LNCaP clone FGC (cell line): ENCODE measurements at regions not wholly inside any gene's neighbourhood (a gene's known extent, or its start where the extent isn't known, plus 50 kb on each side); places are given as distances from the start of the nearest gene placed in this dataset.

Source experiments
- DNase-seq: peaks from one replicate; pipeline ENCODE4 v3.0.0-alpha.2; 2011; ENCODE audit warnings: low read depth
- H3K4me3 ChIP-seq: 2 replicates; pipeline ENCODE4 v1.5.1; 2011; ENCODE audit warnings: mild to moderate bottlenecking, low read depth, low read length, control low read depth
- TF ChIP-seq, protein P1 (sequence below): IDR thresholded peaks from 2 replicates; pipeline ENCODE4 v1.5.1; 2012; ENCODE audit warnings: mild to moderate bottlenecking; ENCODE audit not compliant: control insufficient read depth, insufficient read depth; ENCODE audit errors: extremely low read depth

DNA sequence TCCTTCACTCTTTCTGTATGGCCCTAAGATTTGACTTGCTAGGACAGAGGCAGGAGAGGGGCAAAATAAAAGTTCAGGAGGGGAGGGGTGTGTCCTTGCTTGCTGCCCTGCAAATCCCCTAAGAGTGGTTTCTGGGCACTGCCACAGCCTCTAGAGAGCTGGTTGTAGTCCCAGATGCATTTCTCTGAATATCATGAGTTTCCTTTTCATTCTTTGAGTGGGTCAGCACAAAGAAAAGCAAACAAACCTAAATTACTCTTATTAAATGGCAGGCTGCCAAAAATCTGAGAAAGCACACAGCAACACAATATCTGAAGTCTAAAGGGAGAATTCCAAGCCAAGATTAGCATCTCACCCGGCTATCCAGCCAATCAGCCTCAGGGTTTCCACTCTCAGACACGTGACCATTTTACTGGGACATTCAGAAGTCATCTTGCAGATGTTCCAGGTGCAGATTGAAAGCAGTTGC lies 919.3 kb downstream of the TUSC7 start:
- DNase-seq = peak; percentile 56
- TF ChIP-seq, protein P1, sequence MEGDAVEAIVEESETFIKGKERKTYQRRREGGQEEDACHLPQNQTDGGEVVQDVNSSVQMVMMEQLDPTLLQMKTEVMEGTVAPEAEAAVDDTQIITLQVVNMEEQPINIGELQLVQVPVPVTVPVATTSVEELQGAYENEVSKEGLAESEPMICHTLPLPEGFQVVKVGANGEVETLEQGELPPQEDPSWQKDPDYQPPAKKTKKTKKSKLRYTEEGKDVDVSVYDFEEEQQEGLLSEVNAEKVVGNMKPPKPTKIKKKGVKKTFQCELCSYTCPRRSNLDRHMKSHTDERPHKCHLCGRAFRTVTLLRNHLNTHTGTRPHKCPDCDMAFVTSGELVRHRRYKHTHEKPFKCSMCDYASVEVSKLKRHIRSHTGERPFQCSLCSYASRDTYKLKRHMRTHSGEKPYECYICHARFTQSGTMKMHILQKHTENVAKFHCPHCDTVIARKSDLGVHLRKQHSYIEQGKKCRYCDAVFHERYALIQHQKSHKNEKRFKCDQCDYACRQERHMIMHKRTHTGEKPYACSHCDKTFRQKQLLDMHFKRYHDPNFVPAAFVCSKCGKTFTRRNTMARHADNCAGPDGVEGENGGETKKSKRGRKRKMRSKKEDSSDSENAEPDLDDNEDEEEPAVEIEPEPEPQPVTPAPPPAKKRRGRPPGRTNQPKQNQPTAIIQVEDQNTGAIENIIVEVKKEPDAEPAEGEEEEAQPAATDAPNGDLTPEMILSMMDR = no peak
- no peak overlapping the region for H3K4me3 ChIP-seq

DNA sequence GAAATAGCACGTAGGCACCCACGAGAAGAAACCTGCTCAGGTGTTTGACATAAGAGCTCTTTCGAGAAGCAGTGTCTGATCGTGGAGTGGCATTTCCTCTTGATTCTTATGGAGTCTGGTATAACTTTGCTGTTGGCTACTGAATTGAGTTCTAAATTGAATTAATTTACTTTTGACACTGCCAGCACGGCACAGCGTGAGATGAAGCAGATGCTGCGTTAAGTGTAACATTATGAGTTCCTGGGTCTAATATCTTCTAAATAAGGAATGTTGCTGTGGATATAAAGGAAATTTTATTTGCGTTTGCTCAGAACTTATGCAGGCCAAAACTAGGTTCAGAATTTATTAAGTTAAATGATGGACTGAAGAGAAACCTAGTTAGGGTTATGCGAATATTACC lies 919.9 kb downstream of the TUSC7 start:
- TF ChIP-seq, protein P1 = no peak
- DNase-seq = no peak
- H3K4me3 ChIP-seq = no peak overlapping the region

DNA sequence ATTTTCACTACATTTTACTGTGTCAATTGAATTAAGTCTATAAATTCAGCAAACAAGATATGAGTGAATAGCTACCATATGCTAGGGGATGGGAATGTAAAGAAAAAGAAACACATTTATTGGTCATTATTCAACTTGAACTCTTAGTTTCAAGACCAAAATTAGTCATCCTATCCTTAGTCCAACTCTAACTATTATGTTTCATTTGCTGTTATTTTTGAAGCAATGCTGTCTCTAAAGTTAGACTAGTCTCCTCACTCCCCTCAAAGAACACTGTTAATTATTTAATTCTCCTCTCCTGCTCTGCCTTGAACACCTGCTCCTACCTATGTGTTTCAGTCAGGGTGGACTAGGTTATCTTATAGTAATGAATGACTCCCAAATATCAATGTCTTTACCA lies 920.9 kb downstream of the TUSC7 start:
- no peak overlapping the region for H3K4me3 ChIP-seq
- DNase-seq = no peak
- TF ChIP-seq, protein P1 = no peak

DNA sequence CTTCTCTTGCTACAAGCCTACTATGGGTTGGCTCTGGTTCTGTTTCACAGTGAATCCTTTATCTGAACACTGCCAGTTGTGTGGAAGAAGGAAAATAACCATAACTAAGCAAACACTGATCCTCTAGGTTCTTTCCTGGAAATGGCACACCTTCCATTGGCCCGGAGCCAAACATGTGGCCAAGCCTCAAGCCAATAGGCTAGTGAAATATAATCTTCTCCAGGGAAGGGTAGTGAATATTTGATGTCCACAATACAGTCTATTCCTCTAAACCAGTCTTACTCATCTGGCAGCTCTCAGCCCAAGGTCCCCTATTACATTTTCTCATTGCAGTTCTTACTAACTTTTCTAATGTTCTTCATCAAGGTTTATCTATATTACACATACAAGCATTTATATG lies 921.3 kb downstream of the TUSC7 start:
- TF ChIP-seq, protein P1 = no peak
- DNase-seq = no peak
- no peak overlapping the region for H3K4me3 ChIP-seq

DNA sequence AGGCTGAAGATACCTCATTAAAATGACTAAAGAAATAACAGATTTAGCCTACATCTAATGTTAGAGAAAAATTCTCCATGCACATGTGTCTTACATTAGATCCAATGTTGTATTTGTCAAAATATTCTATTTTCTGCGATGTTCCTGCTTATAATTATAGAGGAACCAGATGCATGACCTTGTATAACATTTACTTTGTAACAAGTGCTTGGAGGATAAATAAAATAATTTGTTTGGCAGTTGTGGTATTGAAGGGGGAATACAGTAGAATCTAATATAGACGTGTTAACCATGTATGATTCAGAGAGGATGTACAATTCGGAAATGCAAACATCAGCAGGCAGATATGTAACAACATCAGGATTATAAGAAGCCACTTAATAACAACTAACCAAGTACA lies 922.2 kb downstream of the TUSC7 start:
- TF ChIP-seq, protein P1 = no peak
- DNase-seq = no peak

DNA sequence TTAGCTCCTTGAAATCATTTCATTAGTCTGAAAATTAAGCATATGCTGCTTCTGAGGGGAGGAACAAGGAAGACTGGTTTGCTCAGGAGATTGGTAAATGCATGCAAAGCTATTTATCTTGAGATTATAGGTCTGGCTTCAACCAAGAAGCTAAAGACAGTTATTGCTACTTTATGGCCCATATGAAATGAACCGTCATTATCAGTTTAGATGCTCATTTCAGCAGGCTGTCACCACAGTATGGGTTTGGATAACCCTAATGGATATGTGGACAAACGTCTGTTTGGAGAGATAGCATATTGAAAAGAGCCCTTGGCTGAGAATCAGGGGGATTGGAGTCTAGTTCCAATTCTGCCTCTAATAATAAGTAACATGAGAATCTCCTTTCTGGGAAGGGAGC lies 922.6 kb downstream of the TUSC7 start:
- no peak overlapping the region for H3K4me3 ChIP-seq
- no peak for DNase-seq
- TF ChIP-seq, protein P1 = no peak

More for the DNA sequence above, 922.2 kb downstream of the TUSC7 start:
- H3K4me3 ChIP-seq = no peak overlapping the region

DNA sequence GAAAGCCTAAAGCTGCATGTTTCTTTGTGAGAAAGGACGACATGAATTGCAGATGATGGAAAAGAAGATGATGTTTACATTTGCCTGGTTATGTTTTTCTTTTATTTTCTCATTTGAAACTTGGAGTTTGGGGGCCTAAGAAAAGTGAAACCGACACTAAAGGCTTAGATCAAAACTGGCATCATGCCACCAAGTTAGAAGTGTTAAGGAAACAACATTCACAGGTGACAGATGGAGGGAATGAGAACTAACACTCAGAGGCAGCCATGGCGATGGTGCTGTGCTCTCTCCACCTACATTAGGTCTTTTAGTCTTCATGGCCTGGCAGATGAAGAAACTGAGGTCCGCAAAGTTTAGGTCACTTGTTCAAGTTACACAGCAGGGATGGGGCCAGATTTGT lies 923.6 kb downstream of the TUSC7 start:
- no peak for DNase-seq
- no peak overlapping the region for H3K4me3 ChIP-seq
- TF ChIP-seq, protein P1 = no peak
